MM.1S (cell line): ENCODE measurements at regions not wholly inside any gene's neighbourhood (a gene's known extent, or its start where the extent isn't known, plus 50 kb on each side); places are given as distances from the start of the nearest gene placed in this dataset.

Source experiments
- EZH2 ChIP-seq: fragments of 300-600 bp; sonication (generic); optimal IDR thresholded peaks from 2 replicates; pipeline ENCODE3; 2017; ENCODE audit warnings: low read depth, mild to moderate bottlenecking, antibody characterized with exemption, low read length, mixed read lengths
- EZH2phosphoT487 ChIP-seq: fragments of 300-600 bp; sonication (generic); IDR thresholded peaks from 2 replicates; pipeline ENCODE4 v1.6.1; 2018; ENCODE audit warnings: antibody characterized with exemption, low read length
- TF ChIP-seq, protein P1 (sequence below): fragments of 300-600 bp; sonication (generic); IDR thresholded peaks from 2 replicates; pipeline ENCODE4 v1.5.1; 2016; ENCODE audit warnings: antibody characterized with exemption, low read length, mixed read lengths

DNA sequence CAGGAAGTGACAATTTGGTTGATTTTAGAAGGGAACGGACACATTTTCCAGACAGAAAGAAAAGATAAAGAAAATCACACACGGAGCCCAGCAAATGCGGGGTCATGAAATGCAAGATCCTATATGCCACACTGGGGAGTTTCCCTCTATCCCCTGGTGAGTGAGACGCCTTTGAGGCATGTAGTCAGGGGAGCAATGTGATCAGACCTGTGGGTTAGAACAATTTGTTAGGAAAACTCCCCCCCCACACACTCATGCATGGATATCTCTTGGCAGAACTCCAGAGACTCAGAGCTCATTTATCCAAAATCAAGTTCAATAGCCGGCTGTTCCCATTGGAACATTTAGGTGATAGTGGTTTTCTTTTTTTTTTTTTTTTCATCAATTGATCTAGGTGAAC is 71.7 kb upstream of the TRIO start:
- TF ChIP-seq, protein P1, sequence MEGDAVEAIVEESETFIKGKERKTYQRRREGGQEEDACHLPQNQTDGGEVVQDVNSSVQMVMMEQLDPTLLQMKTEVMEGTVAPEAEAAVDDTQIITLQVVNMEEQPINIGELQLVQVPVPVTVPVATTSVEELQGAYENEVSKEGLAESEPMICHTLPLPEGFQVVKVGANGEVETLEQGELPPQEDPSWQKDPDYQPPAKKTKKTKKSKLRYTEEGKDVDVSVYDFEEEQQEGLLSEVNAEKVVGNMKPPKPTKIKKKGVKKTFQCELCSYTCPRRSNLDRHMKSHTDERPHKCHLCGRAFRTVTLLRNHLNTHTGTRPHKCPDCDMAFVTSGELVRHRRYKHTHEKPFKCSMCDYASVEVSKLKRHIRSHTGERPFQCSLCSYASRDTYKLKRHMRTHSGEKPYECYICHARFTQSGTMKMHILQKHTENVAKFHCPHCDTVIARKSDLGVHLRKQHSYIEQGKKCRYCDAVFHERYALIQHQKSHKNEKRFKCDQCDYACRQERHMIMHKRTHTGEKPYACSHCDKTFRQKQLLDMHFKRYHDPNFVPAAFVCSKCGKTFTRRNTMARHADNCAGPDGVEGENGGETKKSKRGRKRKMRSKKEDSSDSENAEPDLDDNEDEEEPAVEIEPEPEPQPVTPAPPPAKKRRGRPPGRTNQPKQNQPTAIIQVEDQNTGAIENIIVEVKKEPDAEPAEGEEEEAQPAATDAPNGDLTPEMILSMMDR = no peak
- no peak for TF ChIP-seq EZH2
- TF ChIP-seq EZH2phosphoT487 = no peak
